HG03066 (cell line): ENCODE measurements at regions not wholly inside any gene's neighbourhood (a gene's known extent, or its start where the extent isn't known, plus 50 kb on each side); places are given as distances from the start of the nearest gene placed in this dataset.

Experiments used
- ATAC-seq: cut with Tn5 transposase; IDR thresholded peaks from one replicate; pipeline ENCODE4 v1.9.1; 2021; ENCODE audit warnings: low read depth; ENCODE audit not compliant: unreplicated experiment

DNA sequence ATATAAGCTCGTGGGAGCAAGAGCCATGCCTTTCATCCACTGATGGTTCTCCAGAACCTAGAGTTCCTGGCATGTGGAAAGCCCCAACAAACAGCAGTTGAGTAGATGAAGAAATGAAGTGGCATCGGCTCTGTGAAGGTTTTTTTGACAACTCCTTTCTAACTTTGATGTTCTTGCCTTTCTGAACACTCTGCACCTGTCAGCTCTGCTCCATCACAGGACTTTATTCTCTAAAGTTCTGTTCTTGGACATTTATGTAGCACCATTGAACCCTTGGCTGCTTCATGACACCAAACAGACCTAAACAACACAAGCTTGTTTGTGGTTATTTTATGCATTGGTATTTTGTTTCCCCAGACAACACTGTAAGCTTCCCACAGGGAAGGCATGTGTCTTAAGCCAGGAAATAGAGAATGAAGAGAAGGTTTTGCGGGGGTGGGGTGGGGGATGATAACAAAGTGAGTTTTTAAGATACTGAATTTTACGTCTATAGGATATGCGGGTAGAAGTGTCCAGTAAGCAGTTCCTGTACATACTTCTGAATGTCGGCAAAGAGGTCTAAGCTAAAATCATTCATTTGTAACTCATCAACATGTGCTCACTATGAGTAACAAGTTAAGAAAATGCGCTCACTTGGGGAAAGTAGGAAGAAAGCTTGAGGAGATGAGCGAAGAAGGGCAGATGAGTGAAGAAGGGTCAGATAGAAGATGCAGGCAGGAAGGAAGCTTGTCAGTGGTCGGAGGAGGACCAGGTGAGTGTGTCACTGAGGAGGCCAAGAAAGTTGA, 146.0 kb upstream of the PLEKHG7 start:
- ATAC-seq: no peak

DNA sequence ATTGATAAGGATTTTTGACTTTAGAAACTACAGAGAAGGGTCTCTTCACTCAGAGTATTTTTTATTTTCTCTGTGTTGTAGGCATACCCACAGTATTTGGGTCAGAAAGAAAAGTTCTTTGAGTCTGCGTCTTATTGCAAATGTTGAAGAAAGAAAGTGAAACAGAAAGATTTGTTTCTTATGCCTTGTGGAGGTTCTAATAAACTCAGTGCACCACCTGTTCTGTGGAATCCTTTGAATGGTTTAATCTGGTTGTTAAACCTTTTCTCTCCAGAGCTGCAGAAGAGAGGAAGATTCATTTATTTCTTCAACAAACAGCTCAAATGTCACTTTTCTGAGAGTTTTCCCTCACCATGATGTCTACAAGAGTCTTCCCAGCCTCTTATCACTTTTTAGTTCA, 146.6 kb upstream of the PLEKHG7 start:
- ATAC-seq: peak; percentile 32

DNA sequence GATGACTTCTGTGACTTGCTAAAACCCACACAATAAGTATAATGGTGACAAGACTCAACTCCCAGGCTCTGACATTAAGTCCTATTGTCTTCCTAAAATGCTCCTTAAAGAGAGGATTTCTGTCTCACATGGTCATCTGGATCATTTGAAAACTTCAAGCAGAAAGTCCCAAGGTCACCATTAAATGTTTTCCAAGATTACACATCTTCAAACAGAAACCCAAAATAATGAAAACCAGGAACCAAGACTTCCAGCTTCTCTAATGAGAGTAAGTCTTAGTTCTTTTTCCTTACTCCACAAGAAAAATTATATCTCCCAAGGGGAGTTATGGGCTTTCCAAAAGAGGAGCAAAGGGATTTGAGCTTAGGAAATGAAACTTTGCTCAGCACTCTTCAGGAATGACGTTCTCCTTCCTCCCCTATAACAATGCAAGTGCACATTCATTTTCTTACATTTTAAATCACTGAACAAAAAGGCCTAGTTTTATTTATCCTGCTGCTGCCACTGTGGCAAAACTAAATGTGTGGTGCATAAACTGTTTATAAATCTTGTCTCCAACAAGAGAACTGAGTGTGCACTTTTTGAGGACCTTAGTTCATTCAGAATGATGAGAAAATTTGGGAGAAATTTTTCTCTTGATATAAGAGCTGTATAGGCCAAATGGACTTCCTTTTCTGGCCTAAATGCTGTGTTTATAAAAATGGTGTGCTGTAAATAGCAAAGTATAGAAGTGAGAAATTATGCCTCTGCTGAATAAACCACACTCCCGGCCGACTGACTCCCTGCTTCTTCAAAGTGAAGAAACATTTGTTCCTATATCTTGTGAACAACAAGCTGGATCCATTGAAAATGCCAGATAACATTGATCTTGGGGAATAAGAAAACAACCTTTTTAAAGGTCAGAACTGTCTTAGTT, 148.4 kb upstream of the PLEKHG7 start:
- ATAC-seq: no peak

DNA sequence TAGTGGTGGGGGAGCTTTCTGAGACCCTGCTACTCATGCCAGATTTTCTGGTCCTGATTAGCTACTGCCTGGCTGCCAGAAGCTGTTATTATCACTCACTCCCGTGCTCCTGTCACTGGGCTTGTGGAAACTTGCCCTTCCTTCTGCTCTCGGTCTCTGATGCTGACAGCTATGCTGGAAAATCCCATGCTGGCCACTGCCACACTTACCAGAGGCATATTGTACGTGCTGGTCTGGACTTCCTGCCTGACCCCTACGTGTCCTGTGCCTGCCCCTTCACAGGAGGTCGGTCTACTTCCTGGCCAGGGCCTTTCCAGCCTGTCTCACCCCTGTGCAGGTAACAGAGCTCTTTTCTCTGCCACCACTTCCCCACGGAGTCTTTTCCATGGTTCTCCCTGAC, 149.4 kb upstream of the PLEKHG7 start:
- no peak for ATAC-seq

DNA sequence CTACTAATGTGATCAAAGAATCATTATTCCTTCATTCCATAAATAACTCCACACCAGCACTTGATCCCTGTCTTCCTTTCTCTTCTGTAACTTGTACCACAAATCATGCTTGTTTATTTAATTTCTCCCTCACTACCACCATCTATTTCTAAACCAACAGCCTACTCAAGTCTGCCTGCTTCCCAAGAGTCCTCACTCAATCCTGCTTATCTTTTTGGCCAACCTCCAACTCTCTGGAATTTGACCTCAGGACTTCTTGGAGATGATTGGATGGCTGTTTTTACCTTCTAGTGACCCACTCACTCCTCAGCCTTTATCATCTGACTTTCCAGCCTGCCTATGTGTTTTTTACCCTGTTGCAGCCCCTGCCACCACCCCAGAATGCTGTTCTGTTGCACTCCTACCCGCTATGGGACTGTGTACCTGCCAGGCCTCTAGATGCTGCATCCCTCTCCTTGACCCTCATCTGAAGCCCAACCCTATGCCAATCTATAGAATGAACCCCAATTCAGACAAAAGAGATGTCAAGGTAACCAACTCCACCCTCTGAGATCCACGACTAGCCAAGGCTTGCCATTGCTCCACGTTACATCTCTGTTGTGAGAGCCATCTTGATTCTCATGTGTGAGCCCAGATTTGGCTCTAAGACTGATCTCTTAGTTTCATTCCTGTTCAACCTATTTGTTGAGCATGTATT, 150.2 kb upstream of the PLEKHG7 start:
- no peak for ATAC-seq

DNA sequence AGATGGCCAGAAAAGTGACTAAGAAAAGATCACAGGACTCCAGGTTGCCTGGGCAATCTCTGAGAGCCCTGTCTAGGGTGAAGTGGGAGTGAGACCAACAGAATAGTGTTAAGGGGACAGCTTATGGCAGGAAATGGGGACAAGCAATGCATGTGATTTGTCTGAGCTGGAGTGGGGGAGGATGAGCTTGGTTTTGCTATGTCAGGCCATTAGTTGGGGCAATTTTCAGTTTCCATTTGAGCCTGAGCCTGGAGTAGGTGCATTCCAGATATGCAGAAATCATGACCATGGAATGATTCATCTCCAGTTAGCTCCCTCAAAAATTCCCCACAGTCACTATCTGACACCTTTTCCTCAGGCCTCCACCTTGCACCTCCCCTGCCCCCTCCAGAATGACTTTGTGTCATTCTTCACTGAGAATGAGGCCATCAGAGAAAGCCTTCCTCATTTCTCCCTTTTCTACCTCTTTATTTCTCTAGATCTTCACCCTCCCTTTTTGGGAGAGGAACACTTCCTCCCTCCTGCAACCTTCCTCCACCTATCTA, 150.9 kb upstream of the PLEKHG7 start:
- peak; percentile 50 for ATAC-seq

DNA sequence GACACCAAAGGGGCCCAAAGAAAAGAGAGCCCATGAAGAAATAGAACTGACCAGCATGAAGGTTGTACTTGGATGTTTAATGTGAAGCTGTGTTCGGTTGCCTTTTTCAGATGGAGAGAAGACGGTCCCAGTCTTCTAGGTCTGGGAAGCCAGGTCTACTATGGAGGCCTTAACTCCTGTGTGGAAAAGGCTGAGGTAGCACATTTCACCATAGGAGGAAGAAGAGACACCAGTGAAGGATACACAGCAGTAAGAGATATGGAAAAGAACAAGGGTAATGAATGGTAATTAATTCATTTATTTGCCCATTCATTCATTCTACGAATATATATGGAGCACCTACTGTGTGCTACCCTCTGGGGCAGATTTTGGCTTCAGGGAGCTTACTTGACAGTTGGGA, 151.6 kb upstream of the PLEKHG7 start:
- no peak for ATAC-seq

DNA sequence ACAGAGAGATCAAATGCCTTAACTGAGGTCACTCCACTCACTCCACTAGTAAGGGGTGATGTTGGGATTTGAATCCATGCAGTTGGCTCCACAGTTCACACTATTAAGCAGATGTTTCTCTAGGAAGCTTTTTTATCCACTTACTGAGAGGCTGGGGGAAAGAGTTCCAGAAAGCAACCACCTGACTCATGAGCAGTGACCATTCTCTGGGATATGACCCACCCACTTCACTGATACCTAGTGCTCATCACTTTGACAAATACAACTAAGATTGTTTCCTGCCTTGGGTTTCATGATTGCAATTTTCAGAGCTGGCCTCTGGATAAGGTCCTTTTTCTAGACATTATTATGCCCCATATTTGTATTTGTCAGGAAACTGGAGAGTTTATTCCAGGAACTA, 152.1 kb upstream of the PLEKHG7 start:
- ATAC-seq: no peak

DNA sequence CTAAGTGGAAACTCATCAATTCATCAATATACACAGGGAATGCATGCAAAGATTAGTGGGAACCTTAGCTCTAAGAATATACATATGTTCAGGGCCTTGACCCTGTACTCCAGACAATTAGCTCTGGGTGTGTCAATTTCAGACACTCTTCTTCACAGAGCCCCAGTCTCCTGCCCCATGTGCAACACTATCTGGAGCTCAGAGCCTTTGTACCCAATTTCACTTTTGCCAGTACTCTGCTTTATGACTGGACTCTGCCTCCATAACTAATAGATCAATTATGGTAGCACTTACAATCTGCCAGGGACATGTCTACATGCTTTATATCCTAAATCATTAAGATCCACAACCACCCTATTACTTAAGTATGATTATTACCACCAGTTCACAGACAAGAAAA, 152.5 kb upstream of the PLEKHG7 start:
- ATAC-seq: no peak

DNA sequence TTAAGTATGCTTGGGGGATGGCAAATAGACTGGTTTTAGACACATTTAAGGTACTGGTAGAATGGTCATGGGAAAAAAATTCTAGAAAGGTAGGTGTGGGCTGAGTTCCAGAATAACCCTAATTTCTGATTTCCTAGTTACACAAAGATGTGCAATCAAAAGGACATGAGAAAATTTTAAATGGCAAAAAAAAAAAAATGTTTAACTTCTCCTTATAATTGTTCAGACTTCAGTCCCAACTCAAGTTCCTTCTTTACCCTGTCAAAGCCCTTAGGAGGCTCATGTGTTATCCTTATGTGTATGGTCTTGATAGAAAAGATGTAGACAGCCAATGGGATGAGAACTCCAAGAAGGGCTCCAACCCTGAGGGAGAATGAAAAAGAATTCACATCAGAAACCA, 153.3 kb upstream of the PLEKHG7 start:
- no peak for ATAC-seq

DNA sequence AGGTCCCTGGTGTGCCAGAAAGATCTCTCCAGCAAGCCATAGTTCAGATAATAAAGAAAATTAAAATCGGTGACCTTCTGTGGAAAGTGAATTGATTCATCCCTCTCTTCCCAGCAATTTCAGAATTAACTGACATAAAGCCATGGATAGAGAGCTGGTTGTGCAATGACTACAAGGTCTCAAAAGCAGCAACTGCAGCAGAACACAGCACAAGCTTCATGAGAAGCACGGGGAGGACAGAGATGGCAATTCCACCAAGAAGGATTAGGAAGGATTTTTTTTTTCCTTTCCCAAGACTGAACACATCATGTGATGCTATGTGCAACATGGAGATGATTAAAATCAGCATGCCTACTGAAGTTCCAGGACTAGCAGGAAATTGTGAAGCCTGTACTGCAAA, 154.9 kb upstream of the PLEKHG7 start:
- no peak for ATAC-seq

DNA sequence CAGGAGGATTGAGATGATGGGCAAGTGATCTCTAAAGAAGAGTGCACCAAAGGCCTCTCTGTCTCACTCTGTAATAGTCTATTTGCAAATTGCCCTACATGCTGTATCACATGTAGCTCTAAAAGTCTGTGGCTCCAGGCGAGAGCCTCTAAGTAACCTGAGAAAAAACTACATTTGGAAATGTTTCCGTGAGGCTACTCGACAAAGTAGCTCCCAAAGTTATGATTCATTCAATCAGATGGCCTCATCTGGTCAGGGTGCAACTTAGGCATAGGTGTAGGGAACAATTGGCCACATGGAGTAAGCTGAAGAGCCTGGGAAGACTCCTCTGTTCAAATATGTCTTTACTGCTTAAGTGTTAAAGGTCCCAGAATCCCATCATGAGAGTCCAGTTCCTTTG, 155.4 kb upstream of the PLEKHG7 start:
- ATAC-seq: no peak

DNA sequence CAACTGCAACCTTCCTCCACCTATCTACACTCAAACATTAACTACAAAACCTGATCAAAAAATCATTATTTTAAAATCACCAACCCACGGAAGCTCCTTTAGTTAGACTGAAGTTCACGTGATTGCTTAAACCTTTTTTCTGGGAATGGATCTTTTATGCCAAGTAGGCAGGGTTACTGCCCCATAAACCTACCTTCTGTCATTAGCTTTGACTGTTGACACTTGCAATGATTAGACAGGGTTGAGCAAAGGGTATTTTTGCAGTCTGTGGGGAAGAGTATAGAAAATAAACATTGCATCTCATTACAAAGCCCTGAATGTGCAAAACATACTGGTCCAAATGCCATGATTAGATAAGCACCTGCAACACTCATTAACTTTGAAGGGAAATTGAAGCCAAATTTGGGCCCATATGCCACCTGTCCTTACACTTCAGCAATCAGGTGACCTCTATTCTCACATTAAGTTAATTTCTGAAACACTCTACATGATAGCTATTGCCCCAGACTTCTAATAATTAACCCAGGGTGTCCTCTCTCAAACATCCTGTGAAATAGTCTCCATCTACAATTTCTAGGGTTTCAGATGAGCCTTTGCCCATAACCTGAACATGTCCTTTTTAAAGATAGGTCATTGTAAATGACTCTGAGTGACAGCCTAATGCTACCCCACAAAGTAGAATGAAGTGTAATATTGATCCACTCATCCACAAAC, 156.0 kb upstream of the PLEKHG7 start:
- peak; percentile 63 for ATAC-seq

DNA sequence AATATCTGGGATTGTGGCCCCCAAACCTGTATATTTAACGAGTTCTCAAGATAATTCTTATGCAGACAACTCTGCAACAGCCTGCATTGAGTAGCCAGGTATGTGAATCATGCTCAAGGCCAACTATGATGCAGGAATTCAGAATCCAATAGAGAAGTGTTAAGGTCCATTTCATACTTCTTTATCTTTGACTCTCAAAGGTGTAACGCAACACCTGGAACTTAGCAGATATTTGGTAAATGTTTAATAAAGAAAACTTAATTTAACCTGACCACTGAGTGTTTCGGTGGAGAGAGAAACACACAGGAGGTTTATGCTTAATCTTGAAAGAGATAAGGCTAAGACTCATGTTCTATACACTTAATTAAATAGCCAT, 156.5 kb upstream of the PLEKHG7 start:
- peak; percentile 30 for ATAC-seq

DNA sequence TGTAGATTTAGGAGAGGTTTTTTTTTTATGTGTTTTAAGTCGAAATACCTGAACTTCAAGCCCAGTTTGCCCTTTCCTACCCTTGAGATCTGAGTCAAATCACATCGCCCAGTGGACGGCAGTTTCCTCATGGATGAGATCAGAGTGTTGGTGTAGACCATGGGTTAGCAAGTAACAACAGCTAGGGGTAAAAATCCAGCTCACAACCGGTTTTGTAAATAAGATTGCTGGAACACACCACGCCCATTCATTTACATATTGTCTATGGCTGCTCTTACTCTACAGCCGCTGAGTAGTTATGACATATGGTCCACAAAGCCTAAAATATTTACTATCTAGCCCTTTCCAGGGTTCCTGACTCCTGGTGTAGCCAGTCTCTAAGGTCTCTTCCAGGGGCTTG, 158.5 kb upstream of the PLEKHG7 start:
- no peak for ATAC-seq

DNA sequence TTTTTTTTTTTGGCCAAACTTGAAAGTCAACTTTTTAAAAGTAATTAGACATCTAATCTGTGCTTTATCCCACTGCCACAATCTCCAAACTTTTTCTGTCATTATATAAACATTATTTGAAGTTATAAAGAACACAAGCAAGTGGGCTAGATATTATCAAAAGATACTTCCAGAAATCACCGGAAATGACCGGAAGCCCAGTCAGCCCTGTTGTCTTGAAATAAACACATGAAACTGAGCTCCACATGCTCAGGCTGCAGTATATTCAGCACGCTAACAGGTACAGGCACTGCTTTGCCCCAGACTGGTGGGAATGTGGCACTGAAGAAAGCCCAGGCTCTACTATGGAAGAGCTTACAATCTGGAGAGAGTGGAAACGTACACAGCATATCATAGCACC, 158.9 kb upstream of the PLEKHG7 start:
- no peak for ATAC-seq

DNA sequence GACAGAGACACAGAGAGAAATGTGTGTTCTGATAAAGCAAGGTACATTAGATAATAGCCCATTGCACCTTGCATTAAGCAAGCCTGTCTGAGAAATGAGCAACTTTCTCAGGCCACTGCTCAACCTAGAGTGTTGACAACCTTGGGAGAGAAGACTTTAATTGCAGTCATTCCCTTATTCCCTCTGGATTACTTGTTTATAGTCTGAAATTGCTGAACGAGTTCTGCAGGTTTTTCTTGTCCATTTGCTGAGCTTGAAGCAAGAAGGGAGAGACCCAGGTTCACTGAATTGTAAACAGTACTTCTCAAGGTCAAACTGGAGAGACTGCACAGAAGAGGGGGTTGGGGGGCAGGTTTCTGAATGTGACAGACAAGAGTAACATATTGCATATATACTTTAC, 159.4 kb upstream of the PLEKHG7 start:
- ATAC-seq: no peak

DNA sequence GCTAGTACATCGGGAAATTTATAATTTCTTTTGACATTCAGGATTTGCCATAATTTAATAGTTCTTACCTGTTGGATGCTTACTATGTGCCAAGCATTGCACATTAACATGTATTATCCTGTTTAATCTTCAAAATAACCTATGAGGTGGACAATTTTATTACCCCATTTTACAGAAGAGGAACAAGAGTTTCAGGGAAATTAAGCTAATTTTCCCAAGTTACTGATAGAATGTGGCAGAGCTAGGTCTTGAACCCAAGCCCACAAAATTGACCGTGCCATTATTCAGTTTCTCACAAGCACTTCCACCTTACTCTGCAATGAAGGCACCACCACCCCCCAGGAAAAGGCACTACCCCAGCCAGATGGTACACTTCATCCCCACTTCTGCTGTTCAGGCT, 161.1 kb upstream of the PLEKHG7 start:
- ATAC-seq: no peak

DNA sequence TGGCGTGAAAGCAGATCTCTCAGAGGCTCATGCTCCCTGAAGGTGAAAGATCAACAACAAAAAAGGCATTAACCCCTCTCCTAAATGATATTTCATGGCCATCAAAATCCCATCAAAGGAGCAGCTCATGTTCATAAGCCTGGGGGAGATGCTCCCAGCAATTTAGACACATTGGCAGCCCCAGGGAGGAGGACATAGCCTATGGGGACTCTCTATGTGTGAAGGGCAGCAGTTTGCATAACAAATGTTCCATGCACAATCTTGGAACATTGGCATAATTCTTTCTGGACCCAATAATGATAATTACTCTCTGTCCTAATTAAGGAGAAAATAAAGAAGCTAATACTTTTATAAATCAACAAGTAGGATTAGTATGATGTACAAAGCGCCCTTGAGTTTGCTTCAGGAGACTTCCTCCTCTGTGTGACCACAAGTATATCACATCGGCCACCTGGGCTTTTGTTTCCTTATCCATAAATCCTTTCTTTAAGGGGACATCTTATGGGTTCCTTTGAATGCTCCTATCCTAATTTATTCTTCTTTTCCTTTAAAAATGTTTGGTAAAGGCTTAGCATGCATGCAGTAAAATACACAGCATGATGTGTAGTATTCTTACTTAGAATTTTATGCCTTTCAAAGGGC, 161.9 kb upstream of the PLEKHG7 start:
- ATAC-seq: no peak
